ENCODE measurements at regions not wholly inside any gene's neighbourhood (a gene's known extent, or its start where the extent isn't known, plus 50 kb on each side); places are given as distances from the start of the nearest gene placed in this dataset.

DNA sequence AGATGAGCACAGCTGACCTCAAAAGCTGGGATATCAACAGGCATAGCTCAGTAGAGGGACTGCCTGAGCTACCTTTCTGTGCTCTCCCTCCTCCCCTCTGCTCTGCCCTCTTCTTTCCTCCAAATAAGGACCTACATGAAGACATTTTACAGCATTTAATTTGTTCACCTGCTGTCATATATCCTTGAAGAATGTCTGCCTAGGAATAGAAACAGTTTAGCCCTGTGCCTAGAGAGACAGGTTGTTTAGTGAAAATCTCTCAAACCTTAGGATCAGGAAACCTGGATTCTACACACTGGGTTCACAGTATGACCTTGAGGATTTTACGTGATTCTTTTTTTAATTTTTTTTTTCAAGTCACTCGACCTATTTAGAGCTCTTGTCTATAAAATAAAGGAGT lies 213.0 kb upstream of the SETBP1 start:
- no peak for DNase-seq

DNA sequence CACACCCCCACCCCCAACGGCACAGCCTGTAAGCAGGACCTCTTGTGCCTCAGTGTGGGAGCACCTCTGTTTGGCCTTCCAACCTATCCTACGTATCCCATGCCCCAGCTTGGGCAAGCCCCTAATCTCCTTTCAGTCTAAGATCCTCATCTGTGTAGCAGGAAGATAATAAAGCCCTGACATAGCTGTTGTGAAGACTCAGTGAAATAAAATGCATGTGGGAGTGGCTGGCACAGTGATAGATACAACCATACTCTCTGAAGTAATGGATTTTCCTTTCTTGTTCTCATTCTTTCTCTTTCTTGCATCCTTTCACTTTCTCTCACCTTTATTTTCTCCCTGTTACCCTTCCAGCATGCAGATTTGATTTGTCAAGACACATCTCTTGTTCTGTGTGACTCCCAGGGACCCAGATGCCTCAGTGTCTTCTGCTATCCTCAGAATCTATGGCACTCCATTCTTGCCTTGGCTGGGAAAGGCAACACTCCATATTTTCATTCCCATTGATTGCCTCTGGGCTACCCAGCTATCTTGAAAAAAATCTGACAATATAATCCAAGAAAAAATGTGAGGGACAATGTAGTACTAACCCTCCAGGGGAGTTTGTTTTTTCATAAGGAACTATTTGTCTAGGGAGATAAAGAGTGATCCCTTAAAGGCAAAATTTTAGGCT lies 207.2 kb upstream of the SETBP1 start:
- DNase-seq = no peak

DNA sequence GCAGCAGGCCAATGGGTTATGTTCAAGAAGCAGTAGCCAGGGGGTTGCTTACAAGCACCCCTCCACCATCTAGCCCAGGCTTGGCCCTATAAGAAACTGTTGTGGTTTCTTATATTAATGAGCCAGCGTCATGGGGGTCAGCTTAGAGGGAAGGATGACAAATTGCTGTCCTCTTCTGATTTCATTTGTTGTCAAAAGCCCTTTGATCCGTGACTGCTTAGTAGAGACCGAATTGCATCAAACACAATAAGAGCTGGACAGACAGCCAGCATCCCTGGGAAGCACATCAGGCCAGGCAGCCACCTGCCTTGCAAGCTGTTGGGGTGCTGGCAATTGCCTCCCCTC lies 206.6 kb upstream of the SETBP1 start:
- no peak for DNase-seq

DNA sequence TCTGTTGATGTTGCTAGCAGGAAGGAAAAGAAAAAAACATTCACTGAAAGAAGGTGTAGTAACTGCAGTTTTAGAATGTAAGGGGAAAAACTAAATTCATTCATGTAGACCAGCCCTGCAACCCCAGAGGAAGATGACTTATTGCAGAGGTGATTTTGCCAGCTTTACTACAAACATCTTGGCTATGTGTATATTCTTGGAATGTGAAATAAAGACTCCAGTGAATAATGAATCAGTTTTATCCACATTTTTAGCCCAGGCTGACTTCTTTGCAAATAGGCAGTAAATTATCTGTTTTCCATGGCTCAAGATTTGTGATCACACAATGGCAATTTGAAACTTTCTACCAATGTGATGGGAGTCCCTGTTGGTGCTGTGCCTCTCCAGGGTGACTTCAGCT lies 206.1 kb upstream of the SETBP1 start:
- DNase-seq = no peak

DNA sequence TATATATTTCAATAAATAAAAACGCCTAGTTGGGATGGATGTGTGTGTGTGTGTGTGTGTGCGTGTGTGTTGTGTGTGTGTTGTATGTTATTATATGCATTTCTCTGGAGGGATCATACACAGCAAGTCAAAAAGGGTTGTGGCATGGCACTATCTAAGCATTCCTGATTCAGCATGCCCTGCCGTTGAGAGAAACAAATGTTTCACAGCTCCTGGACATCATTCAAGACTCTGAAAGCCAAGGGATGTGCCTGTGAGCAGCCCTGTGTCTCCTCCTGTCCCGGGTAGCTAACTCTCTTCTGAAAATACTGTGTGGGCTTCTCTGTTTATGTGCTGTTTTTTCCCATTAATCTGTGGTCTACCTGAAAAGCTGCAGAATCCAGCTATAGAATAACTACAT lies 197.9 kb upstream of the SETBP1 start:
- DNase-seq = no peak

DNA sequence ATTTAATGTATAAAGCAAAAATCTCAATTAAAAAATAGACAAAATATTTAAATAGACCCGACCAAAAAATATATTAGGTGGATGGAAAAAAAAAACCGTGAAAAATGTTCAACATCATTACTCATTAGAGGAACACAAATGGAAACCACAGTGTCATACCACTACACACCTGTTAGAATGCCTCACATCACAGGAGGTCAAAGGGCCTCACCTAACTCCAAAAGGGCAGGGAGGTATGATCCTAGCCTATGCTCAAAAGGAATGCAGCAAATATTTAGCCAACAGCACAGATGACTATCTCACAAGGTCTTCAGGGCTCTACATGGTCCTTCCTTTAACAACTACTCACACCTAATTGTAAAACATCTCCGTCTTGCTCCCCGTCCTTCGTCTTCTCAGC lies 185.5 kb upstream of the SETBP1 start:
- DNase-seq = no peak

DNA sequence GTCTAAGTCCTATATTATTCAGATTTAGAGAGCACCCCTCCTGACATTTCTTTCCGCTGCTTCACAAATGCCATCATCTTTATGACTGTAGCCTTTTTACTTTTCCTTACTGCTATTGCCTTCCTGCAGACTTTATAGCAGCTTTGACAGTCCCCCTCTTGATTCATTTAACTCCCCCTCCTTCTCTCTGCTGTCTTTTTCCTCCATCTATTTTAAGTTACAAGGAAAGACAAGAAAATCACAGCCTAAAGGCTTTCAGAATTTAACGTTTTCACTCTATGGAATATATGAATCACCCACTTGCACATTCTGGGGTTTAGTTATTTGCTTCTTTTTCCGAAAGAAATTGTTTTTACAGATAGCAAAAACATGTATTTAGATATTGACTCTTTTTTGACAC lies 183.4 kb upstream of the SETBP1 start:
- DNase-seq = no peak

DNA sequence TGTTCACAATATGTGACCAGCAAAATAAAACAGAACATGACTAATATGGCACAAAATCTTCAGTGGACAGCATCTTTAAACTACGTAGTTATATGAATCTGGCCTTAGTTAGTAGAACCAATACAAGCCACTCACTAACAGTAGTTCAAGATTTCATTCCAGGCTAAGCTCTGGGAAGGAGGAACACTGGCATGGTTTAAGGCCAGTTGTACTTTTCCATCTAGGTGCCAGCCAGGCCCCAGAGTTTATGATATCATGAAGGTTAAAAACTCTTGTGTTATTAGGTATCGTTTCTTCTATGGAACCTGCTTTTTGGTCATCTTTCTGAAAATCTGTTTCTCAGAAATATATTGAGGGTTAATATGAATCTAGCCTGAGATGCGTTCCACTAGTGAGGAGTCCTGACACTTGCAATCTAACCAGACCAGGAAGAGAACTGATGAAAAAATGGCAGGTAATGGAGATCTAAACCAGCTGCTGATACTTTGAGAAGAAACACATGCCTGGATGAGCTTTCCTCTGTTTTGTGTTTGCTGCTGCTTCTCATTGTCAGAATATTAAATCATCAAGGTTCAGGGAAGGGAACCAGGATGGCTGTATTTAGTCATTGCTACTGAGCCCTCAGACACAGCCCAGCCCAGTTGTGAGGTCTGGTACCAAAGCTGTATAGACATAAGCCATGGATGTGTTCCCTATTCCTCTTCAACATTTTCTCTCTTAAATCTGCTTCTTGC lies 182.8 kb upstream of the SETBP1 start:
- DNase-seq = no peak

DNA sequence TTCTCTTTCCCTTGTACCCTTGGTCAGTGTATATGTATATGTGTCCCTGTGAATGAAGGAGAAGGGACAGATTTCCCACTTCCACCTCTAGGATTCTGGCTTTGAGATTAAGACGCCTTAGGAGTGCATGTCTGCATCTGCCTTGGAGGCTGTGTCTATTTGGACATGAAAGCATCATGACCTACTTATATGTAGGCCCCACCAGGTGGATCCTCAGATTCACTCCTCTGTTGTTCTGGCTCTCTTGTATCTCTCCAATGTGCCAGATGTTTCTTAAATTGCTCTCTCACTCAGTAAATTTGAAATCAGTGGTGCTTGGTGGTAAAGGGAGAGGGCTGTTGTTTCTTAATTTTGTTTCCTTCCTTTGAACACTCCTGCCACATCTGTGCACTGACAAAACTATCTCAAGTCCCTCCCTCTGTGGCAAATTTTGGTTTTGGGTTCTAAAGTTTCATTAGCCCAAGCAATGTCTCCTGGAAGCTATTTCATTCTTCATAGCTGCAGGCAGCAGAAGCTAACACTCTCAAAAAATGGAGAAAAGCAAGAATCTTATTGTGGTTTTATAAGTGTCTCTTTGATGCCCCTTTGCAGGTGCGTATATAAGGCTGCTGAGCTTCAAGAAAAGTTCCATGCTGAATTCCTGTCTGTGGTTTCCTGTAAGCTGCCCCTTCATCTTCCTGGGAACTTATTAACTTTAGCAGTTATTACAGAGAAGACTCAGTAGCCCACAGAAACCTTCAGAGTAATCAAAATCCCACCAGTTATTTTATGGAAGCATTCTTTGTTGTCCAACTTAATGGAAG lies 179.7 kb upstream of the SETBP1 start:
- DNase-seq = no peak

DNA sequence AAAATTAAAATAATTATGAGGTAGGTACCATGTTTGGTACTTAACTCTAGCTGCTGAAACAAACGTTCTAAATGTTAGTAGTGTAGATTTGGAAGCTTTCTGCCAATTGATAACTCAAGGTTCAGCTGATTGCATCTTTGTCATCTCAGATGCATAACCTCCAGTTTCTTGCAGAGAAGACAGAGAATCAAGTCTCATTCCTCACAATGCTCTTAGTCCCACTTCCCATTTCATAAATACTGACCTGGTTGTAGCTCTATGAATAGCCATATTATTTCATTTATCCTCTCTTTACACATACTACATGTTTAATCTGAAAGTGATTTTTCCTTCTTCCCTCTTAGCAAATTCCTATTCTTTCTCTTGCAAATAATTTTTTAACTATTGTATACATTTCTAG lies 178.5 kb upstream of the SETBP1 start:
- DNase-seq = no peak

DNA sequence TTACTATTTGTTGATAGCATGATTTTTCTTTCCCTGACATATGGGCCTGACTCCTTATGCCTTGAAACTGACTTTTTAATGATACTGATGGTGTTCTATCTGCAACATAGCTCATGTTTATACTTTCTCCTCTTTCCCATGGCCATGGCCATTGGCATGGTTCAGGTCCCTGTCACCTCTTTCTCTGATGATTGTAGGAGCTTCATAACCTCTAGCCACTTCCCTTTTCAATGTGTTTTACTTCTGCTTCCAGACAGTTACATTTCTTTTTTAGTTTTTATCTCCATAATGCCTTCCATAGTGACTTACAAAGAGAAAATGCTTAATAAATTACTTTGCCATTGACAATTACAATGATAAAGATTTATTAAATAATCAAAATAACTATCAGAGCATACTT lies 177.9 kb upstream of the SETBP1 start:
- DNase-seq = no peak

DNA sequence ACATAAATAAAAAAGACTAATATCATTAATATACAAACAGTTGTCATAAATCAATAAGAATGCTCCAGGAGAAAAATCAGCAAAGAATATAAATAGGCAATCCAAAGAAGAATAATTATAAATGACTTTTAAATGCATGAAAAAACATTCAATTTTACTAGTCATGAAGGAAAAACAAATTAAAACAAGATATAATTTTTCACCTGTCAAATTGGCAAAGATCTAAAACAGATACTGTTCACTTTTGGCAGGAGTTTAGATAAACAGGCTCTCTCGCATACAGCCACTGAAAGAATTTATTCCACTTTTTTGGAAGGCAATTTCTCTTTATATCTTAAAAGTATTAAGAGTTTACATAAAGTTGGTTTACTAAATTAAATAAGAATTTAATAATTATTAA lies 176.8 kb upstream of the SETBP1 start:
- DNase-seq = no peak

DNA sequence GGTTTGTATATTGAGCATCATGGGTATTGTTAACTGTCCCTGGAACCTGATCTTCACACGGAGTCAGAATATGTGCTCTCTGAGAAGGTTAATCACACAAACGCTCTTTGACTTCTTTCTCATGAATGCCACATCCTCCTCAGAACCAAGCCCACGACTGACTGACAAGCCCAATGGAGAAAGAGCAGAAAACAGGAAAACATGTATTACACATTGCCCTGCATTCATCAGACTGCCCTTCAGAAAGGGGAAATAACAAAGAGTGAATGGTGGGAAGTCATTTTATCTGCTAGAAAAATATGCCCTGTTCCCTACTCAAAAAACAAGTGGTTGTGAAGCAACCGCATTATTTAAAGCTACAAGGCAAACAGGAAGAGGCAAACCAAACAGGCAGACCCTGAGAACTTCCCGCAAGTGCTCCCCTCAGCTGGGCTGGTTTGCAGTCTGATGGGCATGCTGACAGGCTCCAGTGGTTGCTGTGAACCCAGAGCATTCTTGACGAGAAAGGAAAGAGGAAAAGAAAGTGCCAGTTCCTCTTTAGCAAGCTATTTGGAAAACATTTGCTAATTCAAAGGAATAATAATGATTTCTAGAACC lies 172.9 kb upstream of the SETBP1 start:
- DNase-seq = peak; percentile 96

DNA sequence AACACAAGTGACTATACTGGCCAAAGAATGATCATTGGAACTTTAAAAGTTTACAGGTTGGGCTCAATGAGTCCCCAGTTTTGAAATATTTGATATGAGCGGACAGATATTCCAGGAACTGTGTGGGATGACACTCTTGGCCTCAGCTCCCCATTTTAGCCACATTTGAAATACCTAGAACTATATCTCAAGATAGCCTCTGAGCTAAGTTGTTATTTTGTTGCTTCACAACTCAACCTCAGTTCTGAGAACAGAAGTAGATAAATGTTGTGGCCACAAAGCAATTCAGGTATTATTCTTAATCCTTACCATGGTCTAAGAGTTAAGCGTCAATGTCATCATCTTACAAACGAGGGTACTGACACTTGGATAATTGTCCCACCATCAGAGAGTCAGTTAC lies 172.2 kb upstream of the SETBP1 start:
- DNase-seq = no peak

DNA sequence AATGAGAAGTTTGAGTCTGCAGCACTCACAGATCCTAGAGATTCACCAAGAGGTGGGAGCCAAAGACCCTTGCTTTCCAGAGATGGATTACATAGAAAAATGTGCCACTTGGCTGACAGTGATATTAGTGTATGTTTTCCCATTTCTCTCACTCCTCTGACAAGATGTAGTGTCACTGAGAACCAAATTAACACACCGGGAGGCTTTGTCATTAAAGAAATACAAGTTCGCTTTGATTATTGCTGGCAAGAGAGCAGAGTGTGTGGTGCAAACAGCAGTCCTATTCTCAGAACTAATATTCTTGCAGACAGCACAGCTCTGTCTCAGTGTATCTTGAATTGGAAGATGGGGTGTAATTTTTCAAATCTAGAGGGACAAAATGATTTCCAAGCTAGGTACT lies 171.6 kb upstream of the SETBP1 start:
- no peak for DNase-seq

DNA sequence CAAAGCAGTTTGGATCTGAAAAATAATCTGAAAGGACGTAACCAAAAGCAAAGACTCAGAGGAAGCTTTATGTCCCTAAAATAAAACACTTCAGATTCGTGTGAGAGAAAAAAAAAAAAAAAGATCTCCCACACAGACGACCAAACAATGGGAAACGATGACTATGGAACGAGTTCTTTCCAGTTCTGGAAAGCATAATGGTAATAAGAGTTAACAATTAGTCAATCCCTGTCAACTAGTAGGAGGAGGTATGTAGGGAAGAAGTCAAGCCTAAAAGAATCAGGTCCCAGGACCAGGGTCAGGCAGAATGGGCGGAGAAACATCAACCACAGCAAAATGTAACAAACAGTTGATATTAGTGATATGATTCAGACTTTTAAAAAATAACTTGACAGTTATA lies 170.3 kb upstream of the SETBP1 start:
- no peak for DNase-seq

DNA sequence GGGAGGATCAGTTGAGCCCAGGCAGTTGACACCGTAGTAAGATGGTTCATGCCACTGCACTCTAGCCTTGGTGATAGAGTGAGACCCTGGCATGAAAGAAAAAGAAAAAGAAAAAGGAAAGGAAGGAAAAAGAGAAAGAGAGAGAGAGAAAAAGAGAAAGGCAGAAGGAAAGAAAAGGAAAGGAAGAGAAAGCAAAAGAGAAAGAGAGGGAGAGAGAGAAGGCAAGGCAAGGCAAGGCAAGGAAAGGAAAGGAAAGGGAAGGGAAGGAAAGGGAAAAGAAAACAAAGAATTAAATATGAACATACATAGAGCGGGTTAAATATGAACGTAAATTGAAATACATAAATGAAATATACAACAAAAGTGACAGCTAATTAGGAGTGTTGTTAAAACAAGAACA lies 167.5 kb upstream of the SETBP1 start:
- no peak for DNase-seq

DNA sequence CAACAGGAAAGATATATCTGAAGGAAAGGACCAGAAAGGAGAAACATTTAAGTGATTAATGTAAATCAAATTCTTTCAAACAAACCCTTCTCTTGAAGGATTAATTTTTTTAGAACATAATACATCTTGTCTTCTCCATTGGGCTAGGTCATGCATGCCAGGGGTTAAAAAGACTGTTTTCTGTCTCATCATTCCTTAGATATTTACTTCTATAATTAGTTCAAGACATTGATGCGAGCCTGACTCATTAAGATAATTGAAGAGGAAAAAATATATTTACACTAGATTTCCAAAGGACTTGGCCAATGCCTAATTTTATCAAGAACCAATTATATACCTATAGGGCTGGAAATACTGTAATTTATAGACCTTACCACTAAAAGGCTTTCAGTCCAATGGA lies 166.6 kb upstream of the SETBP1 start:
- no peak for DNase-seq

DNA sequence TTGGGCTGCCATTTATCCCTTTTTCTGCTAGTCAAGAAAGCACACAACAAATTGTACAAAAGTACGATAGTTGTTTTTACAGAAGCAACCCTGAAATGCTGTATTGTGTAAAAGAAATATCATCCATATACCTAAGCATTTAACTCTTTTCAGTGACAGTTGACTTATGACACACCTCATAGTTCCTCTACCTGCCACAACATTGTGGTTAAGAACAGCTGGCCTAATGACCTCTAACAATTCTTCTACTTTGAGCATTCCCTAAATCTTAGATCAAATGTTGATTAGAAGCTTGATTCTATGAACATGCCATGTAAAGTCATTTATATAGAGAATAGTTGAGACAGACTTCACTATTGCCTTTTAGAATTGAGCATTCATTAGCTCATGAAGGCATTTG lies 165.9 kb upstream of the SETBP1 start:
- no peak for DNase-seq

DNA sequence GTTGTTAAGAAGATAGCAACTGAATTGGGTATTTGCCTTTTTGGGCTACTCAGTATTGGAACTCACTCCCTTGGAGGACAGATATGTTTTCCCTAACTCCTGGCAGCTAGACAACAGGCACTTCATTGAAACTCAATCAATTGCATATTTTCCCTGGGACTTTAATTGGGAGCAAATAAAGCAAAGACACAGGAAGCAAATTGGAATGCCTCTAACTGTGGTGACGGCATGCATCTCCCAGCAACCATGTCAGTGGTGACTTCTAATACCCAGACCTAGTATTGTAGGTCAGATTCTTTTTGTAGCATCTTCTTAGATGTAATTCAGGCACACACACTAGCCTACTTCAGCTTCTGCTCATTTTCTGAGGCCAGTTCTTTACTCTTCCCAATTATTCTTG lies 164.2 kb upstream of the SETBP1 start:
- DNase-seq = no peak

DNA sequence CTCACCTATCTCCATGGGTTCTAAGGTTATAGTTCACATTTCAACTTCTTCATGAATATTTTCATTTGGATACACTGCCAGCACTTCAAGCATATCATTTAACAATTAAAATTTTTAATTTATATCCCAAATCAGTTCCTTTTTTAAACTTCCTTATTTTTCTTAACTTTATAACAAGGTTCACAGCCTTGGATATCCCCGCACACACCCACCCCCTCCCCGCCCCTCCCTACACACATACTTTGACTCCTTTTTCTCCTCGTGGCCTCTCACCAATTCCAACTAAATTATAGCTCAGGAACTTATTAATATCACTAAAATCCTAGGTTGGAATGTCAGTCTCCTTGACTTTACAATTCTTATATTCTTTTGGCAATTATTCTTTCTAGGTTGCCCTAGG lies 163.6 kb upstream of the SETBP1 start:
- DNase-seq = no peak

DNA sequence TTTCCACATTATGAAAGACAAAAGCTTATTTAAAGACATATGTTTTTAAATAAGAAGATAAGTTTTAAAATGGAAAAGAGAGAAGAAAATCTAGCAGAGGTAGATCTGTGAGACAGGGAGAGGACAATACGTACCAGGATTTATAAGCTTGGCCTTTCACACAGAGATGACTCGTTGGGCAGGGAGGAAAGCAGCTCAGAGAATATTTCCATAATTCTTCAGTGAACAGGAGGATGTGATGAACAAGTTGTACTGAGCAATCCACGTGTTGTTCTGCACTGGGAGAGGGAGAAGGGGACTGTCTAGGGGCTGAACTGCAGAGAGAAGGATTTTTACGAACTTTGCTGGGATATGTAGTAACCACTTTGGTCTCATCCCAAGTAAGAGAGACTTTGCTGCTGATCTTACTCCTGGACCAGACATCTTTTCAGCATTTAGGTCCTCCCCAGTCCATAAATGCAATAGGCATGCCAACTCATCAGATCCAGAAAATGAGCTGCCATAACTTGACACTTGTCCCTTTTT lies 162.5 kb upstream of the SETBP1 start:
- no peak for DNase-seq

DNA sequence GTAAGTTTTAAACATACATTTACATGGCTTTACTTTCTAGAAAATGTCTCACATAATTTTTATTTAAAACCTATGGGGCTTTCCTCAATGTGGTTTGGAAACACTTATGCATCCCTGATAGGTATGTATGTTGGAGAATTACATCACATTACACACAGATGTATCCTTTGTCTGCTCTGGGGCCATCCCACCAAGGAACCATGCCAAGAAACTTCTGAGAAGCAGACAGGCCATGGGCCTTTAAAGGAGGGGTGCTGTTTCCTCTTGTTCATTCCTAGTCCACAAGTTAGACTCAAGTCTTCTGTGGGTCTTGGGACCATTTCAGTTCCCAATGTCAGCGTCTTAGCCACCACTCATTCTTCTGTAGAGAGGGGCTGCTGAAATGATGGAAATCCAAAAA lies 162.0 kb upstream of the SETBP1 start:
- DNase-seq = no peak
